Keratinocyte (primary cell): ENCODE measurements at regions not wholly inside any gene's neighbourhood (a gene's known extent, or its start where the extent isn't known, plus 50 kb on each side); places are given as distances from the start of the nearest gene placed in this dataset.

Experiments
- EZH2 ChIP-seq: IDR thresholded peaks from one replicate; pipeline ENCODE4 v1.6.1; 2012; ENCODE audit warnings: inconsistent platforms, mild to moderate bottlenecking, low read length, moderate library complexity
- TF ChIP-seq, protein P1 (sequence below), 3 experiments: IDR thresholded peaks in 1 of 3; conservative IDR thresholded peaks in 1 of 3; optimal IDR thresholded peaks in 1 of 3; 2 replicates in 2 of 3; 3 replicates in 1 of 3; pipeline versions ENCODE3 to v1.5.1; 2011; ENCODE audit warnings: low read length in 3 of 3, mild to moderate bottlenecking in 3 of 3, moderate library complexity in 2 of 3, control low read depth in 1 of 3, inconsistent platforms in 1 of 3; ENCODE audit not compliant: insufficient read depth in 2 of 3; ENCODE audit errors: extremely low read depth in 1 of 3

DNA sequence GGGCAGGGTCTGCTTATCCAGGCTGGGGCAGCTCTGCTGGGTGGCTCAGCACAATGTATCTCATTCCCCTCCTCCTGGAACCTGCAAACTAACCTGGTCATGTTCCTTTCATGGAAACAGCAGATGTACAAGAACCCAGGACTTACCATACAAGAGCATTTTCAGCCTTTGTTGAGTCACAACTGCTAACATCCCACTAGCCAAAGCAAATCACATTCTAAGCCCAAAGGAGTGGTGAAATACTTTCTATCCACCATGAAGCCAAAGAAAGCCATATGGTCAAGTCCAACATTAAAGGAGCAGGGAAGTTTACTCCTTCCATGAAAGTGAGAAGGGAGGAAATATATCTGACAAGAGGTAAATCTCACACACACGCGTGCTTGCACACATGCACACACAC lies 163.0 kb downstream of the IRS1 start:
- TF ChIP-seq, protein P1, sequence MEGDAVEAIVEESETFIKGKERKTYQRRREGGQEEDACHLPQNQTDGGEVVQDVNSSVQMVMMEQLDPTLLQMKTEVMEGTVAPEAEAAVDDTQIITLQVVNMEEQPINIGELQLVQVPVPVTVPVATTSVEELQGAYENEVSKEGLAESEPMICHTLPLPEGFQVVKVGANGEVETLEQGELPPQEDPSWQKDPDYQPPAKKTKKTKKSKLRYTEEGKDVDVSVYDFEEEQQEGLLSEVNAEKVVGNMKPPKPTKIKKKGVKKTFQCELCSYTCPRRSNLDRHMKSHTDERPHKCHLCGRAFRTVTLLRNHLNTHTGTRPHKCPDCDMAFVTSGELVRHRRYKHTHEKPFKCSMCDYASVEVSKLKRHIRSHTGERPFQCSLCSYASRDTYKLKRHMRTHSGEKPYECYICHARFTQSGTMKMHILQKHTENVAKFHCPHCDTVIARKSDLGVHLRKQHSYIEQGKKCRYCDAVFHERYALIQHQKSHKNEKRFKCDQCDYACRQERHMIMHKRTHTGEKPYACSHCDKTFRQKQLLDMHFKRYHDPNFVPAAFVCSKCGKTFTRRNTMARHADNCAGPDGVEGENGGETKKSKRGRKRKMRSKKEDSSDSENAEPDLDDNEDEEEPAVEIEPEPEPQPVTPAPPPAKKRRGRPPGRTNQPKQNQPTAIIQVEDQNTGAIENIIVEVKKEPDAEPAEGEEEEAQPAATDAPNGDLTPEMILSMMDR (optimal IDR thresholded peaks at IDR 0.05 in 1 of 3, IDR thresholded peaks at IDR 0.05 in 1 of 3, conservative IDR thresholded peaks at IDR 0.05 in 1 of 3; ENCODE audit: extremely low read depth in 1 of 3, insufficient read depth in 2 of 3, low read length in 3 of 3), result no peak
- TF ChIP-seq EZH2, result no peak
